ENCODE measurements at regions not wholly inside any gene's neighbourhood (a gene's known extent, or its start where the extent isn't known, plus 50 kb on each side); places are given as distances from the start of the nearest gene placed in this dataset.

- ATAC-seq (ENCODE audit: low read depth) (peak; percentile 81), DNase-seq (peak; percentile 62)
- Histone ChIP-seq H4K8ac (ENCODE audit: low read depth in 2 of 2, low read length in 2 of 2) (peak overlapping the region in 1 of 2 experiments; percentile 25; a peak in 1 of 4 replicates), H3K27ac (ENCODE audit: insufficient read depth, low read length) (no peak overlapping the region), H3K14ac (replicated peaks; ENCODE audit: low read depth, low read length) (no peak overlapping the region), H3K9ac (ENCODE audit: low read depth, low read length) (no peak overlapping the region), H3K9me1 (ENCODE audit: insufficient read depth, low read length) (peaks cover 8% of the 10 kb centered on the region), H2BK120ac (ENCODE audit: low read depth, low read length) (peak overlapping the region; percentile 49; the same call in 1 of the 2 replicates), H2AK9ac (replicated peaks; ENCODE audit: low read depth, low read length, poor library complexity) (no peak overlapping the region), H3K4me2 (ENCODE audit: low read depth, low read length) (no peak overlapping the region), H2AFZ (replicated peaks; ENCODE audit: low read length, poor library complexity) (no peak overlapping the region), H4K5ac (ENCODE audit: low read depth, low read length) (no peak overlapping the region), H3K4me1 (ENCODE audit: control insufficient read depth, insufficient read depth, low read length) (peaks cover 10% of the 10 kb centered on the region), H4K91ac (ENCODE audit: insufficient read depth, low read depth, low read length) (peak overlapping the region; percentile 16; the same call in 1 of the 2 replicates), H3K4me3 (ENCODE audit: insufficient read depth, low read depth, low read length) (no peak overlapping the region), H3K36me3 (ENCODE audit: control insufficient read depth, insufficient read depth, low read length) (no peaks in the 10 kb centered on the region), H3K9me3 (ENCODE audit: control insufficient read depth, insufficient read depth, low read length) (no peaks in the 10 kb centered on the region), H3K27me3 (ENCODE audit: control insufficient read depth, insufficient read depth, low read length) (no peaks in the 10 kb centered on the region), H2BK20ac (ENCODE audit: low read depth, low read length) (peak overlapping the region; percentile 29; the same call in 1 of the 2 replicates), H4K20me1 (ENCODE audit: insufficient read depth, low read length) (no peaks in the 10 kb centered on the region), H3K18ac (ENCODE audit: low read depth, low read length) (no peak overlapping the region), H2AK5ac (ENCODE audit: low read depth, low read length) (peak overlapping the region; percentile 8; the same call in 1 of the 2 replicates), H3K79me1 (ENCODE audit: low read depth in 1 of 2, low read length in 2 of 2) (no peaks in the 10 kb centered on the region), H2BK5ac (ENCODE audit: low read depth, low read length, poor library complexity, severe bottlenecking) (no peak overlapping the region), H2BK15ac (ENCODE audit: low read depth, low read length) (no peak overlapping the region), H3K56ac (ENCODE audit: extremely low read depth, insufficient read depth, low read length) (no peak overlapping the region), H3K23ac (ENCODE audit: low read depth, low read length) (no peak overlapping the region), H3K4ac (ENCODE audit: low read depth, low read length) (peak overlapping the region; percentile 55; the same call in 1 of the 2 replicates)
- CTCF ChIA-PET = no interaction called here
- intact Hi-C loops (cut with micrococcal nuclease) = no loop called here
- POLR2A ChIA-PET (ENCODE audit: unreplicated experiment) = interaction anchor here (0.6 kb wide), 1 partner anchor 1406 kb away, joined by 3 read pairs; the partner anchor contains the start of gene CDIN1
- 0% methylated on average over 1 of the region's 4 CpGs; no CpG with 5 or more reads in 1 of the 2 experiments for WGBS, 2 experiments (ENCODE audit: extremely low coverage in 2 of 2, insufficient read length in 1 of 2)
- BruUV-seq (replicated peaks) = no TSS peak
- dilution Hi-C loops (cut with HindIII; ENCODE audit: low sequenced_read_pairs, unreplicated experiment) = no loop called here
- in situ Hi-C loops (cut with MboI; ENCODE audit: low sequenced_read_pairs) = no loop called here
- TF ChIP-seq FOS (IDR thresholded peaks at IDR 0.05; ENCODE audit: low read depth, low read length) (peak; percentile 68; the same call in 1 of the 2 replicates), USF2 (IDR thresholded peaks at IDR 0.05; ENCODE audit: low read depth, low read length) (no peak)
Measured at GRCh38 chr15:35173444-35174118, 88.5 kb upstream of the NANOGP8 start.
